ENCODE measurements at regions not wholly inside any gene's neighbourhood (a gene's known extent, or its start where the extent isn't known, plus 50 kb on each side); places are given as distances from the start of the nearest gene placed in this dataset.

- TF ChIP-seq EZH2phosphoT487 (conservative IDR thresholded peaks at IDR 0.05; ENCODE audit: low read length): no peak
- TF ChIP-seq, protein P1, sequence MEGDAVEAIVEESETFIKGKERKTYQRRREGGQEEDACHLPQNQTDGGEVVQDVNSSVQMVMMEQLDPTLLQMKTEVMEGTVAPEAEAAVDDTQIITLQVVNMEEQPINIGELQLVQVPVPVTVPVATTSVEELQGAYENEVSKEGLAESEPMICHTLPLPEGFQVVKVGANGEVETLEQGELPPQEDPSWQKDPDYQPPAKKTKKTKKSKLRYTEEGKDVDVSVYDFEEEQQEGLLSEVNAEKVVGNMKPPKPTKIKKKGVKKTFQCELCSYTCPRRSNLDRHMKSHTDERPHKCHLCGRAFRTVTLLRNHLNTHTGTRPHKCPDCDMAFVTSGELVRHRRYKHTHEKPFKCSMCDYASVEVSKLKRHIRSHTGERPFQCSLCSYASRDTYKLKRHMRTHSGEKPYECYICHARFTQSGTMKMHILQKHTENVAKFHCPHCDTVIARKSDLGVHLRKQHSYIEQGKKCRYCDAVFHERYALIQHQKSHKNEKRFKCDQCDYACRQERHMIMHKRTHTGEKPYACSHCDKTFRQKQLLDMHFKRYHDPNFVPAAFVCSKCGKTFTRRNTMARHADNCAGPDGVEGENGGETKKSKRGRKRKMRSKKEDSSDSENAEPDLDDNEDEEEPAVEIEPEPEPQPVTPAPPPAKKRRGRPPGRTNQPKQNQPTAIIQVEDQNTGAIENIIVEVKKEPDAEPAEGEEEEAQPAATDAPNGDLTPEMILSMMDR (IDR thresholded peaks at IDR 0.05; ENCODE audit: insufficient read depth, low read length, poor library complexity, severe bottlenecking): no peak
These were observed 561.3 kb downstream of the CCER1 start for GRCh38 chr12:90393652-90394051.
